ENCODE measurements at regions not wholly inside any gene's neighbourhood (a gene's known extent, or its start where the extent isn't known, plus 50 kb on each side); places are given as distances from the start of the nearest gene placed in this dataset.

DNA sequence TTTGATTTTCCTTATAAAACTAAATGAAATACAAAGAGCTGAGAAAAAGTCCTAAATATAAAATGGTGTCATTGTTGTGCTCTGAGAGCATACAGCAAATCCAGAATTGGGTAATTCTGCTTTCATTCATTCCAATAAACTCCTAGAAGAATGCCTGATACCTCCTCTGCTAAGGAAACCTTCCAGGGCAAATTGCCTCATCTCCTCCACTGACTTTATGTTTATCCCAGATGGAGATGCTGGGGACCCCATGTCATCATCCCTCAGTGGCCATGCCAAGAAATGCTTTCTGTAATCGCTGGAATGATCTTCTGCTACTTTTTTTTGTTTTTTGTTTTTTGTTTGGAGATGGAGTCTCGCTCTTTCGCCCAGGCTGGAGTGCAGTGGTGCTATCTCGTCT lies 119.3 kb upstream of the PRKCQ start:
- Histone ChIP-seq H2BK20ac (ENCODE audit: low read depth, low read length, poor library complexity, severe bottlenecking) (no peak overlapping the region), H4K8ac (replicated peaks; ENCODE audit: insufficient read length, low read depth, low read length) (no peak overlapping the region), H3K79me2 (ENCODE audit: insufficient read depth, low read length) (no peaks in the 10 kb centered on the region), H3K79me1 (ENCODE audit: insufficient read depth, low read depth, low read length, poor library complexity, severe bottlenecking) (no peaks in the 10 kb centered on the region), H3K23me2 (ENCODE audit: insufficient read length, low read depth, low read length, poor library complexity, severe bottlenecking) (no peaks in the 10 kb centered on the region), H3K56ac (ENCODE audit: insufficient read length, low read depth, low read length) (no peak overlapping the region), H4K91ac (ENCODE audit: insufficient read length, low read depth, low read length) (no peak overlapping the region), H2BK120ac (ENCODE audit: low read depth, low read length, poor library complexity, severe bottlenecking) (no peak overlapping the region), H3K23ac (ENCODE audit: insufficient read length, low read depth, low read length) (no peak overlapping the region), H3K4me1 (ENCODE audit: insufficient read depth, low read length) (no peaks in the 10 kb centered on the region), H2BK12ac (ENCODE audit: insufficient read length, low read depth, low read length) (no peak overlapping the region), H2AK5ac (ENCODE audit: insufficient read length, low read length) (no peak overlapping the region), H4K5ac (ENCODE audit: insufficient read length, low read depth, low read length) (no peak overlapping the region), H2BK15ac (ENCODE audit: low read depth, low read length) (no peak overlapping the region), H3K9ac (ENCODE audit: extremely low read depth, insufficient read length, low read length) (no peak overlapping the region), H4K20me1 (ENCODE audit: control insufficient read depth, insufficient read depth, insufficient read length) (no peaks in the 10 kb centered on the region), H3K14ac (ENCODE audit: insufficient read depth, low read length) (no peak overlapping the region), H3K18ac (ENCODE audit: insufficient read length, low read depth, low read length) (no peak overlapping the region), H3K27ac (ENCODE audit: insufficient read length, low read depth, low read length) (no peak overlapping the region), H3K4me2 (ENCODE audit: insufficient read depth, insufficient read length, low read length) (no peak overlapping the region), H3K9me3 (ENCODE audit: control insufficient read depth, low read depth, low read length) (no peaks in the 10 kb centered on the region), H2BK5ac (ENCODE audit: insufficient read length, low read length) (no peak overlapping the region), H2AFZ (ENCODE audit: low read length) (no peak overlapping the region), H3K4ac (ENCODE audit: low read depth, low read length) (no peak overlapping the region), H3K27me3 (ENCODE audit: insufficient read depth, low read length) (no peaks in the 10 kb centered on the region), H3T11ph (ENCODE audit: low read length) (no peak overlapping the region)
- no peaks in the 10 kb centered on the region for H3K27me3 Mint-ChIP-seq (ENCODE audit: low read depth)
- no peaks in the 10 kb centered on the region for H3K9me3 Mint-ChIP-seq
- no peak overlapping the region for H3K4me3 Mint-ChIP-seq
- no CpG with 5 or more reads among the region's 4 CpGs for WGBS (ENCODE audit: extremely low coverage, insufficient read length, low lambda C conversion rate)
- TF ChIP-seq, protein P1, sequence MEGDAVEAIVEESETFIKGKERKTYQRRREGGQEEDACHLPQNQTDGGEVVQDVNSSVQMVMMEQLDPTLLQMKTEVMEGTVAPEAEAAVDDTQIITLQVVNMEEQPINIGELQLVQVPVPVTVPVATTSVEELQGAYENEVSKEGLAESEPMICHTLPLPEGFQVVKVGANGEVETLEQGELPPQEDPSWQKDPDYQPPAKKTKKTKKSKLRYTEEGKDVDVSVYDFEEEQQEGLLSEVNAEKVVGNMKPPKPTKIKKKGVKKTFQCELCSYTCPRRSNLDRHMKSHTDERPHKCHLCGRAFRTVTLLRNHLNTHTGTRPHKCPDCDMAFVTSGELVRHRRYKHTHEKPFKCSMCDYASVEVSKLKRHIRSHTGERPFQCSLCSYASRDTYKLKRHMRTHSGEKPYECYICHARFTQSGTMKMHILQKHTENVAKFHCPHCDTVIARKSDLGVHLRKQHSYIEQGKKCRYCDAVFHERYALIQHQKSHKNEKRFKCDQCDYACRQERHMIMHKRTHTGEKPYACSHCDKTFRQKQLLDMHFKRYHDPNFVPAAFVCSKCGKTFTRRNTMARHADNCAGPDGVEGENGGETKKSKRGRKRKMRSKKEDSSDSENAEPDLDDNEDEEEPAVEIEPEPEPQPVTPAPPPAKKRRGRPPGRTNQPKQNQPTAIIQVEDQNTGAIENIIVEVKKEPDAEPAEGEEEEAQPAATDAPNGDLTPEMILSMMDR (conservative IDR thresholded peaks at IDR 0.05): no peak
- no peaks in the 10 kb centered on the region for H3K36me3 Mint-ChIP-seq (ENCODE audit: insufficient read depth in 1 of 3, low read depth in 3 of 3)
- H3K4me1 Mint-ChIP-seq: peaks cover 9 to 12% of the 10 kb centered on the region in 2 experiments; a peak in 3 of 4 replicates
- DNase-seq: no peak
- H3K27ac Mint-ChIP-seq: no peak overlapping the region

All from H9 (cell line).